ENCODE measurements at regions not wholly inside any gene's neighbourhood (a gene's known extent, or its start where the extent isn't known, plus 50 kb on each side); places are given as distances from the start of the nearest gene placed in this dataset.
A peak's percentile ranks its signal among the peaks of the same experiment; 100 is the strongest.
"Not testable (repeated sequence)": the region's sequence is repeated elsewhere in the genome, so short reads cannot be mapped to it uniquely, and the experiment has no call there.

GRCh38 chr15:77876107-77876820 lies 201.2 kb downstream of the TBC1D2B start:
- DNase-seq, result not testable (repeated sequence)

GRCh38 chr15:77875066-77875721 lies 202.3 kb downstream of the TBC1D2B start:
- peak; percentile 39 for DNase-seq

- DNase-seq, result no peak
Measured at GRCh38 chr15:77874063-77874462, 203.4 kb downstream of the TBC1D2B start.

- DNase-seq, result not testable (repeated sequence)
Measured at GRCh38 chr15:77872521-77873425, 204.7 kb downstream of the TBC1D2B start.

- no peak for DNase-seq
Measured at GRCh38 chr15:77871852-77872371, 205.6 kb downstream of the TBC1D2B start.

- peak; percentile 30 for DNase-seq
Measured at GRCh38 chr15:77870195-77871065, 207.1 kb downstream of the TBC1D2B start.

GRCh38 chr15:77869021-77869895 lies 208.3 kb downstream of the TBC1D2B start:
- no peak for DNase-seq

GRCh38 chr15:77868048-77868629 lies 209.4 kb downstream of the TBC1D2B start:
- DNase-seq, result not testable (repeated sequence)

GRCh38 chr15:77867266-77868047 lies 210.1 kb downstream of the TBC1D2B start:
- no peak for DNase-seq

GRCh38 chr15:77866596-77867125 lies 210.8 kb downstream of the TBC1D2B start:
- no peak for DNase-seq

- no peak for DNase-seq
Measured at GRCh38 chr15:77866186-77866585, 211.3 kb downstream of the TBC1D2B start.

- no peak for DNase-seq
Measured at GRCh38 chr15:77865701-77866100, 211.8 kb downstream of the TBC1D2B start.

- no peak for DNase-seq
Measured at GRCh38 chr15:77865106-77865610, 212.4 kb downstream of the TBC1D2B start.

GRCh38 chr15:77864211-77865105 lies 213.1 kb downstream of the TBC1D2B start:
- no peak for DNase-seq

- DNase-seq, result no peak
Measured at GRCh38 chr15:77863491-77864105, 213.9 kb downstream of the TBC1D2B start.

- DNase-seq, result no peak
Measured at GRCh38 chr15:77862651-77863104, 214.8 kb downstream of the TBC1D2B start.

- not testable (repeated sequence) for DNase-seq
Measured at GRCh38 chr15:77861997-77862635, 215.4 kb downstream of the TBC1D2B start.
